PFSK-1 (cell line): ENCODE measurements at regions not wholly inside any gene's neighbourhood (a gene's known extent, or its start where the extent isn't known, plus 50 kb on each side); places are given as distances from the start of the nearest gene placed in this dataset.

Source experiments
- FOXP2 ChIP-seq: optimal IDR thresholded peaks from 2 replicates; pipeline ENCODE3; 2011; ENCODE audit warnings: borderline replicate concordance, control low read depth, inconsistent platforms; ENCODE audit not compliant: insufficient read depth; ENCODE audit errors: extremely low read length, extremely low read depth
- POLR2AphosphoS5 ChIP-seq: IDR thresholded peaks from 2 replicates; pipeline ENCODE4 v1.6.1; 2012; ENCODE audit warnings: low read depth, mild to moderate bottlenecking, control low read depth, low read length, moderate library complexity

DNA sequence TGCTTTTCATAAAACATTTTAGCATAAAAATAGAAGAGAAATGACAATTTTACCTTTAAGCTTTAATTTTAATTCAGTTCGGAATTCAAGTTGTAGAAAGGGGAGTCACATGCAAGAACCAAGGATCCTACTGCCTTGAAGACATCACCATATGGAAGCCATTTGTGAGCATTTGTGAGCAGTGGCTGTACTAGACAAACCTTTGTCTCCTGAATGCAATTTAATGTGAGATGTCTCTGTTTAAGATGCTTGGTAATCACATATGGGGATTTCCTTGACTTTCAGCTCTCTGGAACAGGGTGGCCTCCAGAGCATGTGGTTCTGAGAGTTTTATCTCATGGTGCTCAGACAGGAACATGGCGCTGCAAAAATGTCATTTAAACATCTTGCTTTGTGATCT, 421.8 kb downstream of the NYAP2 start:
- TF ChIP-seq FOXP2 (no peak), POLR2AphosphoS5 (no peak)
